K562 (cell line): ENCODE measurements at regions not wholly inside any gene's neighbourhood (a gene's known extent, or its start where the extent isn't known, plus 50 kb on each side); places are given as distances from the start of the nearest gene placed in this dataset.

Source experiments
- ATF6 ChIP-seq: sonication (generic); formaldehyde crosslinking; IDR thresholded peaks from 2 replicates; pipeline ENCODE4 v1.4.0; 2020; ENCODE audit warnings: mild to moderate bottlenecking, missing genetic modification reagents
- CTCF ChIP-seq, 3 experiments: IDR thresholded peaks in 2 of 3; conservative IDR thresholded peaks in 1 of 3; 2 replicates each; pipeline ENCODE4 v1.5.1; 2011 to 2012; ENCODE audit warnings: low read length in 3 of 3, mild to moderate bottlenecking in 3 of 3, control low read depth in 2 of 3, improper control_type of control experiment in 1 of 3, inconsistent platforms in 1 of 3, low read depth in 1 of 3, mixed read lengths in 1 of 3, moderate library complexity in 1 of 3; ENCODE audit not compliant: insufficient read depth in 2 of 3
- DPF2 ChIP-seq: fragments of 450-650 bp; IDR thresholded peaks from 2 replicates; pipeline ENCODE4 v1.6.1; 2016
- KLF16 ChIP-seq: IDR thresholded peaks from 2 replicates; pipeline ENCODE4 v1.6.1; 2016; ENCODE audit warnings: antibody characterized with exemption
- MTA2 ChIP-seq: fragments of 450-650 bp; IDR thresholded peaks from 2 replicates; pipeline ENCODE4 v1.6.1; 2016; ENCODE audit warnings: low read depth
- SMARCA4 ChIP-seq: fragments of 450-650 bp; IDR thresholded peaks from 2 replicates; pipeline ENCODE4 v1.6.1; 2016
- SMARCA5 ChIP-seq: fragments of 450-650 bp; IDR thresholded peaks from 2 replicates; pipeline ENCODE4 v1.6.1; 2016
- SREBF1 ChIP-seq: fragments of 150-350 bp; IDR thresholded peaks from 2 replicates; pipeline ENCODE4 v1.6.1; 2014; ENCODE audit warnings: antibody characterized with exemption, low read depth, low read length, borderline replicate concordance
- SRSF9 ChIP-seq: fragments of 200-400 bp; formaldehyde crosslinking; IDR thresholded peaks from 2 replicates; pipeline ENCODE4 v1.6.1; 2017; ENCODE audit warnings: low read depth, low read length, borderline replicate concordance
- TEAD4 ChIP-seq, 2 experiments: sonication (generic) in 1 of 2; formaldehyde crosslinking in 1 of 2; IDR thresholded peaks; 2 replicates each; pipeline versions ENCODE4 v1.6.1 to v1.8.0; 2012 to 2022; ENCODE audit warnings: borderline replicate concordance in 1 of 2, inconsistent platforms in 1 of 2, low read length in 1 of 2, mild to moderate bottlenecking in 1 of 2, missing genetic modification reagents in 1 of 2
- TRIM25 ChIP-seq: fragments of 450-650 bp; IDR thresholded peaks from 2 replicates; pipeline ENCODE4 v1.7.0; 2016; ENCODE audit warnings: borderline replicate concordance
- USF2 ChIP-seq: sonication (generic); formaldehyde crosslinking; IDR thresholded peaks from 2 replicates; pipeline ENCODE4 v1.5.0; 2020; ENCODE audit warnings: missing genetic modification reagents
- ZNF239 ChIP-seq: fragments of 250-450 bp; sonication (Bioruptor Pico); IDR thresholded peaks from 2 replicates; pipeline ENCODE4 v1.4.0; 2020; ENCODE audit warnings: mild to moderate bottlenecking

- TF ChIP-seq ZNF239 (CRISPR knock-in tag) (no peak), SRSF9 (no peak), TRIM25 (no peak), SMARCA5 (no peak), SREBF1 (no peak), DPF2 (no peak), ATF6 (CRISPR knock-in tag) (no peak), CTCF (IDR thresholded peaks at IDR 0.05 in 2 of 3, conservative IDR thresholded peaks at IDR 0.05 in 1 of 3; ENCODE audit: insufficient read depth in 2 of 3, low read depth in 1 of 3, low read length in 3 of 3) (no peak), SMARCA4 (no peak), TEAD4 (IDR thresholded peaks at IDR 0.05; ENCODE audit: low read length) (no peak; the same call in 1 of the 2 replicates), TEAD4 (CRISPR knock-in tag; IDR thresholded peaks at IDR 0.05; ENCODE audit: borderline replicate concordance) (0 out of 2 replicates have a peak, but pooled peaks have one; percentile 70), MTA2 (no peak), KLF16 (no peak), USF2 (CRISPR knock-in tag) (peak; percentile 26; the same call in 1 of the 2 replicates)
These were observed 54.0 kb upstream of the TOP3B start for GRCh38 chr22:22036588-22036987.
